GM19455 (cell line): ENCODE measurements at regions not wholly inside any gene's neighbourhood (a gene's known extent, or its start where the extent isn't known, plus 50 kb on each side); places are given as distances from the start of the nearest gene placed in this dataset.
"Not testable (repeated sequence)": the region's sequence is repeated elsewhere in the genome, so short reads cannot be mapped to it uniquely, and the experiment has no call there.

Experiments
- ATAC-seq: cut with Tn5 transposase; IDR thresholded peaks from one replicate; pipeline ENCODE4 v1.9.1; 2021; ENCODE audit not compliant: unreplicated experiment

DNA sequence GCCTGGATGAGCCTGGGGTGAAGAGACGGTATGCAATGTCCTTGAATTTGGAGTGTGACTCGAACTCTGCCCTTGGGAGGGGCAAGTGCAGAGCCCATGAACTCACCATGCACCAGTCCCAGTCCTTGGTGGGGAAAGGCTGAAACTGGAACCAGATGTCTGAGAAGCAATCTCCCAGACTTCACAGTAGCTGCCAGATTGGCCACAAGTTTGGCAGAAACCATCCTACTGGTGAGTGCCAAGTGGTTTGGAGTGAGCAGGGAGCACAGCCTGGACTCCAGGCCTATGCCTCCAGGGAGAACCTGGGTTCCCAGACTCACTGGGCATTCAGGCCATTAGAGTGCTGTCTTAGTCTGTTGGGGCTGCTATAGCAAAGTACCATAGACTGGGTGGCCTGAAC lies 99.6 kb upstream of the LYZL1 start:
- ATAC-seq, result no peak

GRCh38 chr10:29191674-29192073 lies 97.2 kb upstream of the LYZL1 start:
- ATAC-seq, result no peak

GRCh38 chr10:29199339-29199738 lies 89.5 kb upstream of the LYZL1 start:
- ATAC-seq, result no peak

DNA sequence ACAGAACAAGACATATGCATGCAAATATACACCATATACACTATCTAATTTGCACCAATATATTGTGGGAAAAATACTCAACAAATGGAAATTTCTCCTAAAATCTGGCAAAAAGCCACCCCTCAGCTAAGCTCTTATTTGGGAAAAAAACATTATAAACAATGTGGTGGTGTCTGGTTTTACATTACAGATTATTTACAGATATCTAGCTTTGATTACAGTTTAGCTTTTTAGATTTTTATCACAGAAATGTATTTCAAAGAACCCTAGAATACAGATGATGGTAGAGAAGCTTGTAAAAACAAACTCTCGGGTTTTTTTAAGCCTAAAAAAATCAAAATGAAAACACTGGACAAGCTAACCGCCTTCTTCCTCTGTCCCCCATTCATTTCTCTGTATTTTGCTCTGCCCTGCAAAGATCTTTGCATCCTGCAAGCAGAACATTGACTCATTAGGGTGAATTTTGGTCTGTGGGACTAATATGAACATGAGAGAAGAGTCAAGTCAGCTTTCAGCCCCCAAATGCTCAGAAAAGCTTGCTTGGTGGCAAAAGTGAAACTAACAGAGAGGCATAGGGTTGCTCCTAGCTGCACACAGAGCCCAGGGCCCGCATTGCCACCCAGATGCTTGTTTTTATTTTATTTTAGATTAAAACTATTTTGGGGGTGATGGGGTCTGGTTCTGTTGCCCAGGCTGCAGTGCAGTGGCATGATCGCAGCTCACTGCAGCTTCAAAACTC lies 88.8 kb upstream of the LYZL1 start:
- ATAC-seq, result no peak

- ATAC-seq, result no peak
Observed at GRCh38 chr10:29202386-29202940, 86.4 kb upstream of the LYZL1 start.

- ATAC-seq, result no peak
Observed at GRCh38 chr10:29203432-29203831, 85.4 kb upstream of the LYZL1 start.

- ATAC-seq, result no peak
Observed at GRCh38 chr10:29204070-29204800, 84.6 kb upstream of the LYZL1 start.

- ATAC-seq, result no peak
Observed at GRCh38 chr10:29205787-29206186, 83.1 kb upstream of the LYZL1 start.

DNA sequence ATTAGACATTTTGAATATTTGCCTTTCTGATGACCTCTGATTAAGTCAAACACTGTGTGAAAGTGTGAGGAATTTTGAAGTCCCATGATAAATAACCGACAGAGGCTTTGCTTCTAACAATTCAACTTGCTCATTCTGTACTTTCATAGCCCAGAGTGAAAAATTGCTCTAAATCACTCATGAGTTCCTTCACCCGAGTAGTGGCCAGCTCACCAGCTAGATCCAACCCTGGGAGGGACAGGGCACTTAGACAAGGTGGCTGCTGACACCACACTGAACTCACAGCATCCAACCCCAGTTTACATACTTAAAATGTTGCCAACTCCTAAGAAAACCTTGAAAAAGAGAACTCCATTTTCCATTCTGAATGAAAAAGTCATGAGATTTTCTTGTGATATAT lies 80.0 kb upstream of the LYZL1 start:
- ATAC-seq, result no peak

DNA sequence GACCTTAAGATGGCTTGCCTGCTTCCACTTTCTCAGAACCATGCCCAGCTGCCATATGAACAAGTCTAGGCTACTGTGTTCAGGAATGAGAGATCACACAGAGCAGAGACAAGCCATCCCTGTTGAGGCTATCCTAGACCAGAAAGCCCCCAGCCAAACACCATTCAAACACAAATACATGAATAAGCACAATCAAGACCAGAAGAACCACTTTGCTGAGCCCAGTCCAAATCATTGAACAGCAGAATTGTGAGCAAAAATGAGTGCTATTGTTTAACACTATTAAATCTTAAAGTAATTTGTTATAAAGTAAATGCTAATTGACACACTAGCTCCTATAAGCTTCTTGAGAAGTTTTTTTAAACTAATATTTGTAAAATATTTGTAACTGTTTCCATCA lies 79.0 kb upstream of the LYZL1 start:
- ATAC-seq, result no peak

GRCh38 chr10:29210266-29210868 lies 78.5 kb upstream of the LYZL1 start:
- ATAC-seq, result no peak

GRCh38 chr10:29212597-29212996 lies 76.3 kb upstream of the LYZL1 start:
- no peak for ATAC-seq

GRCh38 chr10:29214551-29214950 lies 74.3 kb upstream of the LYZL1 start:
- no peak for ATAC-seq

- ATAC-seq, result no peak
Observed at GRCh38 chr10:29217292-29217738, 71.6 kb upstream of the LYZL1 start.

DNA sequence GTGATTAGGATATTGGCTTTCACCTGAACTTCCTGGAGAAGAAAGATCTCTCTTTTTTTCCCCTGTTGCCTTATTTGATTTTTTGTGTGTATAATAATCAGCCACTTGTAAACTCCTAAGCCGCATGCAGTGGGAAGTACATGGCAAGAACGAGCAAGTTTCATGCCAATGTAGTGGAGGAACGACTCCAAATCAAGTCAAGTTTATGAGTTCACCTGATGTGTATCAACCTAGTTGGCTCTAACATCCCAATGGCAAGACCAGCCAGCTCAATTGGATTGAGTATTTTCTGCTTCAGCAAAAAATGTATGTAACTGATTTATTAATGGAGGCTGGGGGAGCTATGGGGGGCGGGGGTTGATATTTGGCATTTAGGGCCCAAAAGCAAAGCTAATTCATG lies 65.5 kb upstream of the LYZL1 start:
- ATAC-seq, result no peak

DNA sequence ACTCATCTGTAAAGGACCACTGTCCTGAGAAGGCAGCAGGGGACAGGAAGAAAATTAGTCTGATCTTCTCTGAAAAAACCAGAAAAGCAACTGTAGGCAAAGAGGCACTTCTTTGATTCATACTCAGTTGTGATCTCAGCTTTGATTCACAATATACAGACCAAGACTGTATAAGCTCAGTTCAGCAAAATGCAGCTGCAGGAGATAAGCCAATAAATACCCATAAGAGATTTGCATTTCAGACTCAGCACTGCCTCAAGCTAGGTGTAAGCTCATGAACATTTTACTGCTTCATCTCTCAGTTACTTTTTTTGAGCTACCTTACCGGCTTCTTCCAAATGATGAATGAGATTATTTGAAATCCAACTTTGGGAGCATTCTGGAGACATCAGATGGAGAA lies 64.2 kb upstream of the LYZL1 start:
- ATAC-seq, result no peak

- ATAC-seq, result no peak
Observed at GRCh38 chr10:29227201-29227600, 61.7 kb upstream of the LYZL1 start.

GRCh38 chr10:29228562-29228961 lies 60.3 kb upstream of the LYZL1 start:
- ATAC-seq, result no peak

GRCh38 chr10:29229258-29229705 lies 59.6 kb upstream of the LYZL1 start:
- ATAC-seq, result no peak

DNA sequence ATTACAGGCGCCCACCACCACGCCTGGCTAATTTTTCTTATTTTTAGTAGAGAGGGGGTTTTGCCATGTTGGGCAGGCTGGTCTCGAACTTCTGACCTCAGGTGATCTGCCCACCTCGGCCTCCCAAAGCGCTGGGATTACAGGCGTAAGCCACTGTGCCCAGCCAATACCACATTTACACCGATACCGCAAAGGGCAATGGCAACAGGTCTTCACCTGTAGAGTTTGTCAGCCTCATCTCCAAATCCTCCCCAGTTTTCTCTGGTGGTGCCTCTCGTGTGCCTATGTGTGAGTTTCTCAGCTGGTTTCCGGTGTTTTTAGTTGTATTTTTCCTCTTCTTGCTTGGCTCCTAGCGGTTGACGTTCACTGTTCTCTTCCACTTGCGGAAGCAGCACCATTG lies 52.0 kb upstream of the LYZL1 start:
- not testable (repeated sequence) for ATAC-seq

DNA sequence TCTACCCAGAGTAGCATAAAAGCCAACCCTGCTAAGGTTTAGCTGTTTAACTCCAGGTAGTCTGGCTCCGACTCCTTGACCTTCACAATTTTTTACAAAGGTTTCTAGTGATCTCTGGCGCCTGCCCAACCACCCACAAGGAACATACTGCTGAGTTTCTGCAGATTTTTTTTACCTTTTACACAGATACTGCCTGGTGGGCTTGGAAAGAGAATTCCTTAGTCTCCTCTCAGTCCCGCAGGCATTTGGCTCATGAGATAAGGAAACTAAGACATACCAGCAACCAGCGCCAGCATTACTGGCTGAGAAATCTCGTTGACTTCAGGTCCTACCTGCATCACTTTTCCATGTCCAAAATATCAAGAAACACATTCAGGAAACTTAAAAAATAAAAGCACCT lies 51.1 kb upstream of the LYZL1 start:
- ATAC-seq, result no peak
